Pancreas (tissue), 10 donors: ENCODE measurements at regions not wholly inside any gene's neighbourhood (a gene's known extent, or its start where the extent isn't known, plus 50 kb on each side); places are given as distances from the start of the nearest gene placed in this dataset.
"Not testable (repeated sequence)": the region's sequence is repeated elsewhere in the genome, so short reads cannot be mapped to it uniquely, and the experiment has no call there.

Experiments used
- ATAC-seq, 4 donors: fragments of 200-7000 bp; cut with Tn5 transposase; one replicate each; pipeline versions ENCODE4 v1.8.0 to v1.9.1; 2020; ENCODE audit warnings: mild to moderate bottlenecking in 4 of 4, moderate library complexity in 4 of 4
- DNase-seq, 6 donors: peaks; one replicate each; pipeline ENCODE4 v3.0.0-alpha.2; 2020
- FAIRE-seq: peaks from 2 replicates; lab custom pipeline; 2012; peaks lifted over from hg19 to GRCh38; lab: Jason Lieb, UNC
- H3K27ac ChIP-seq, 4 donors: fragments of 200-600 bp; sonication (generic); 1 replicate in 3 of 4; 2 replicates in 1 of 4; pipeline versions ENCODE4 v1.5.0 to v1.8.0; 2020
- H3K27me3 ChIP-seq, 4 donors: fragments of 200-600 bp; one replicate each; pipeline ENCODE4 v1.8.0; 2021
- H3K36me3 ChIP-seq, 3 donors: fragments of 200-600 bp; sonication (generic) in 1 of 3; one replicate each; pipeline versions ENCODE4 v1.5.0 to v1.8.0; 2020 to 2021
- H3K4me1 ChIP-seq, 3 donors: fragments of 200-600 bp; one replicate each; pipeline ENCODE4 v1.8.0; 2021
- H3K4me3 ChIP-seq, 4 donors: fragments of 200-600 bp; sonication (generic) in 2 of 4; one replicate each; pipeline versions ENCODE4 v1.5.0 to v1.8.0; 2020 to 2021
- H3K9me3 ChIP-seq, 4 donors: fragments of 200-600 bp; one replicate each; pipeline ENCODE4 v1.8.0; 2021
- CTCF ChIP-seq, 4 donors: fragments of 200-600 bp; sonication (generic) in 3 of 4; IDR thresholded peaks; one replicate each; pipeline versions ENCODE4 v1.5.0 to v1.8.0; 2021; ENCODE audit warnings: antibody characterized with exemption in 4 of 4
- WGBS, 2 donors: extraction: QIAGEN DNeasy Blood & Tissue Kit; methylation state at CpG; one replicate each; pipeline ENCODE4 v1.1.7; 2013; 5-methylcytosine and 5-hydroxymethylcytosine counted together
- intact Hi-C, 3 donors: fragments of 100-400 bp; cut with DNase I; formaldehyde crosslinking; loops; one replicate each; pipeline versions ENCODE4 v1.11.1 to v1.14.2; 2022
- donor health status: healthy with polysubstance abuse.
- donor health status: DM: no; HTN: no; CAD: no; lungs with moderate emphysema.
- donor health status: DM: no; HTN: no; CAD: no.
- donor health status: control.
- donor health status: control.
- donor health status: Bipolar disorder and iron deficiency.
- donor health status: DM: yes; HTN: yes; CAD: no.
- donor health status: DM: no; HTN: no; CAD: no.
- donor health status: DM: no; HTN: no; CAD: no.
- donor health status: DM: yes; HTN: yes; CAD: no.

DNA sequence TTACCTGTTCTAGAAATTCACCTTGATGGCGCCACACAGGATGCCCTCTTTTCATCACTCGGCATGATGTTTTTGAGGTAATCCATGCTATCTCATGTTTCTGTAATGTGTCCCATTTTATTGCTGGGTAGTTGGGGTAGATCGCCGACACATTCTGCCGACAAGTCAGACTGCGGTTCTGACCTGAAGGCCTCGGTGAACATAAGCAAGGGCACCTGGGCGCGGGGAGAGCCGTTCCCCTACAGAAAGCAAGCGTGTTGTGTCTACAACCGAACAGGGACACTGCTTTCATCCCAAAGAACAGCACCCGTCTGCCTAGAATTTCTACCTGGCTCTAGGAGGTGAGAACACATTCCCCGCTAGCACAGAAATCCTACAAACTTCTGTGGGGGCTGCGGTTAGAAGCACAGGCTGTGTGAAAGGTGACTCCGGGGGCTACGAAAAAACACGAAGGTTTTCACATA, 149.2 kb downstream of the PPIAL4G start:
- FAIRE-seq (no peak), DNase-seq (peak in 1 of 6 donors; percentile 19), ATAC-seq (peak in 3 of 4 donors; percentile 9 to 12 (median 11))
- Histone ChIP-seq H3K4me3 (peak overlapping the region in 3 of 4 donors; percentile 18 to 44 (median 44)), H3K36me3 (no peaks in the 10 kb centered on the region), H3K27me3 (peaks cover 0 to under 1% (median 0%) of the 10 kb centered on the region in 4 donors), H3K9me3 (no peaks in the 10 kb centered on the region), H3K27ac (peak overlapping the region in 2 of 4 donors; percentile 38 to 70), H3K4me1 (peaks cover 0 to 6% (median 4%) of the 10 kb centered on the region in 3 donors)
- TF ChIP-seq CTCF (IDR thresholded peaks at IDR 0.05): no peak
- intact Hi-C loops: no loop called here
- 4 to 7% methylated on average over 18 of the region's 18 CpGs for WGBS, 2 donors

DNA sequence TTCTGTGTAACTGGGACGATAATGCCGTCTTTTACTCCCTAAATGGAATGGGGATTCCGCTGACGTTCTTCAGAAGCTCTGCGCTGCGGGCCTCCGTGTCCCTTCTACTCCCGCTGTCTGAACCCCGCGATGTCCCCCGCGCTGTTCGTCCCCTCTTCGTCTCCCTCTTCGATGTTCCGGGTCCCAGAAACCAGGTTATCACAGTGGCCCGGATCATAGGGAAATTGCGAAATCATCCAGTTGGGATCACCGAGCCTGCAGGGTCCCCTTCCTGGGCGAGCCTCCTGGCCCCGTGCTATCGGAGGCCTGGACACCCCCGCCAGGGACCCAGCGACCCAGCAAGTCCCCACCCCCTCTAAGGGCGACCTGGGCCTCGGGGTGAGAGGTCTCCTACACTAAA, 154.2 kb downstream of the PPIAL4G start:
- WGBS, 2 donors: 31 to 56% methylated on average over 26 of the region's 26 CpGs
- Histone ChIP-seq H3K36me3 (no peaks in the 10 kb centered on the region), H3K27ac (no peak overlapping the region), H3K4me3 (no peak overlapping the region), H3K4me1 (peaks cover 0 to 5% (median 2%) of the 10 kb centered on the region in 3 donors), H3K9me3 (no peaks in the 10 kb centered on the region), H3K27me3 (peaks cover 0 to 6% (median 0%) of the 10 kb centered on the region in 4 donors)
- TF ChIP-seq CTCF (IDR thresholded peaks at IDR 0.05): no peak
- FAIRE-seq (no peak), ATAC-seq (no peak), DNase-seq (no peak)
- intact Hi-C loops: no loop called here

GRCh38 chr1:148325031-148325430, 158.1 kb downstream of the PPIAL4G start:
- H3K4me1 ChIP-seq, ATAC-seq, DNase-seq, FAIRE-seq, H3K9me3 ChIP-seq, H3K27ac ChIP-seq, H3K36me3 ChIP-seq, H3K27me3 ChIP-seq, H3K4me3 ChIP-seq, intact Hi-C loops: not testable (repeated sequence)
- WGBS, 2 donors: 91 to 93% methylated on average over 17 of the region's 17 CpGs

GRCh38 chr1:148324465-148324864, 158.6 kb downstream of the PPIAL4G start:
- intact Hi-C loops: not testable (repeated sequence)

DNA sequence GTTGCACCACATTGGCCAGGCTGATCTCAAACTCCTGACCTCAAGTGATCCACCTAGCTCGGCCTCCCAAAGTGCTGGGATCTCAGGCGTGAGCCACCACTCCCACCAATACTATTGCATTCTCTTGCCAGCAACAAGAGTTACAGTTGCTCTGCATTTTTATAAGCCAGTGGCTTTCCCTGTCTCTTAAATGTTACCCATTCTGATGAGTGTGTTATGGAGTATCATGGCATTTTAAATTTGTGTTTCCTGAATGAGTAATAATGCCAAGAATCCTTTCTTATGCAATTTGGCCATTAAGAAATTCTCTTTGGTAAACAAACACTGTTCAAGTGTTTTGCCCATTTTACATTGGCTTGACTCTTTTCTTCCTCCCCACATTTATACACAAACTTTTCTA, 163.0 kb downstream of the PPIAL4G start:
- H3K27ac ChIP-seq, H3K4me3 ChIP-seq, ATAC-seq, intact Hi-C loops, FAIRE-seq, H3K9me3 ChIP-seq, H3K4me1 ChIP-seq, DNase-seq, H3K36me3 ChIP-seq: not testable (repeated sequence)
- WGBS, 2 donors: 84 to 89% methylated on average over 2 of the region's 2 CpGs
- peaks cover 0 to 30% (median 3%) of the 10 kb centered on the region in 4 donors for H3K27me3 ChIP-seq

More at GRCh38 chr1:148324465-148324864, 158.6 kb downstream of the PPIAL4G start:
- H3K4me1 ChIP-seq, H3K9me3 ChIP-seq, FAIRE-seq, H3K4me3 ChIP-seq, H3K27me3 ChIP-seq, H3K36me3 ChIP-seq, ATAC-seq, DNase-seq, H3K27ac ChIP-seq: not testable (repeated sequence)
- WGBS, 2 donors: 94 to 98% methylated on average over 5 of the region's 5 CpGs

- DNase-seq (no peak), FAIRE-seq (no peak), ATAC-seq (no peak)
- H3K4me3 ChIP-seq: peak overlapping the region in 1 of 4 donors; percentile 25
- H3K4me1 ChIP-seq: no peaks in the 10 kb centered on the region
- H3K36me3 ChIP-seq: no peaks in the 10 kb centered on the region
- intact Hi-C loops: no loop called here
- 76 to 79% methylated on average over 6 of the region's 6 CpGs for WGBS, 2 donors
- H3K27me3 ChIP-seq: peaks cover 0 to 30% (median 3%) of the 10 kb centered on the region in 4 donors
- no peak for TF ChIP-seq CTCF (IDR thresholded peaks at IDR 0.05)
- no peak overlapping the region for H3K27ac ChIP-seq
- H3K9me3 ChIP-seq: no peaks in the 10 kb centered on the region
Observed at GRCh38 chr1:148318904-148319242, 164.2 kb downstream of the PPIAL4G start.
